ENCODE measurements at regions not wholly inside any gene's neighbourhood (a gene's known extent, or its start where the extent isn't known, plus 50 kb on each side); places are given as distances from the start of the nearest gene placed in this dataset.

DNA sequence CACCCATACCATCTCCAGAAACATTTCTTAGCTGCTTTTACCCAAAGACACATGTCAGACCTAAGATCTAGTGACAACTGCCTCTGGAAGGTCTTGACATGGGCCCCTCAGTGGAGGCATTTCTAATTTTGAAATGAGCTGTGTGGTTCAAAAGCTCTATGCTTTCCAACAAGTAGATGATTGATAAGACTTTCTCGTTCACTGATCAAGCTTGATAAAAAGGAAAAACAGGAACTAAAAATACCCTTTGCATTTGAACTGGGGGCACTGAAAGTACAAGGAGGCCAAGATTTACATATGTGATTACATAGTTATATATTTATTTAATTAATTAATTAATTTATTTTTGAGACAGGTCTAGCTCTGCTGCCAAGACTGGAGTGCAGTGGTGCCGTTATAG is 61.3 kb upstream of the SCOC start:
- no peak for ATAC-seq
- Mint-ChIP-seq H3K27me3 (ENCODE audit: low read depth in 2 of 2) (peaks cover 0 to 6% of the 10 kb centered on the region in 2 donors), H3K9me3 (no peaks in the 10 kb centered on the region), H3K4me1 (no peaks in the 10 kb centered on the region), H3K4me3 (no peak overlapping the region), H3K27ac (no peak overlapping the region), H3K36me3 (no peaks in the 10 kb centered on the region)
- intact Hi-C loops (cut with micrococcal nuclease) = no loop called here
- Histone ChIP-seq H3K4me3 (ENCODE audit: low read length) (no peak overlapping the region), H3K9me3 (ENCODE audit: control insufficient read depth, insufficient read depth, low read length) (no peaks in the 10 kb centered on the region), H3K27me3 (ENCODE audit: control insufficient read depth, insufficient read depth, low read length) (no peaks in the 10 kb centered on the region), H3K36me3 (ENCODE audit: control insufficient read depth, insufficient read depth, low read length) (no peaks in the 10 kb centered on the region), H3K4me1 (ENCODE audit: control insufficient read depth, insufficient read depth, low read length) (no peaks in the 10 kb centered on the region), H3K27ac (ENCODE audit: low read length) (no peak overlapping the region)
- TF ChIP-seq CTCF (IDR thresholded peaks at IDR 0.05) = no peak
- DNase-seq = no peak
- WGBS (ENCODE audit: insufficient coverage) = no CpG with 5 or more reads among the region's 2 CpGs

- H3K4me1 Mint-ChIP-seq = no peaks in the 10 kb centered on the region
- no peaks in the 10 kb centered on the region for H3K36me3 ChIP-seq (ENCODE audit: control insufficient read depth, insufficient read depth, low read length)
- intact Hi-C loops (cut with micrococcal nuclease) = no loop called here
- no peak overlapping the region for H3K4me3 ChIP-seq (ENCODE audit: low read length)
- H3K9me3 ChIP-seq (ENCODE audit: control insufficient read depth, insufficient read depth, low read length) = no peaks in the 10 kb centered on the region
- H3K36me3 Mint-ChIP-seq = no peaks in the 10 kb centered on the region
- H3K27me3 ChIP-seq (ENCODE audit: control insufficient read depth, insufficient read depth, low read length) = no peaks in the 10 kb centered on the region
- no peaks in the 10 kb centered on the region for H3K9me3 Mint-ChIP-seq
- DNase-seq (no peak), ATAC-seq (no peak)
- H3K27ac Mint-ChIP-seq = no peak overlapping the region
- no peak overlapping the region for H3K27ac ChIP-seq (ENCODE audit: low read length)
- no peak for TF ChIP-seq CTCF (IDR thresholded peaks at IDR 0.05)
- no peak overlapping the region for H3K4me3 Mint-ChIP-seq
- H3K27me3 Mint-ChIP-seq (ENCODE audit: low read depth in 2 of 2) = peaks cover 0 to 6% of the 10 kb centered on the region in 2 donors
- no peaks in the 10 kb centered on the region for H3K4me1 ChIP-seq (ENCODE audit: control insufficient read depth, insufficient read depth, low read length)
Observed at GRCh38 chr4:140311257-140311835, 62.1 kb upstream of the SCOC start.

DNA sequence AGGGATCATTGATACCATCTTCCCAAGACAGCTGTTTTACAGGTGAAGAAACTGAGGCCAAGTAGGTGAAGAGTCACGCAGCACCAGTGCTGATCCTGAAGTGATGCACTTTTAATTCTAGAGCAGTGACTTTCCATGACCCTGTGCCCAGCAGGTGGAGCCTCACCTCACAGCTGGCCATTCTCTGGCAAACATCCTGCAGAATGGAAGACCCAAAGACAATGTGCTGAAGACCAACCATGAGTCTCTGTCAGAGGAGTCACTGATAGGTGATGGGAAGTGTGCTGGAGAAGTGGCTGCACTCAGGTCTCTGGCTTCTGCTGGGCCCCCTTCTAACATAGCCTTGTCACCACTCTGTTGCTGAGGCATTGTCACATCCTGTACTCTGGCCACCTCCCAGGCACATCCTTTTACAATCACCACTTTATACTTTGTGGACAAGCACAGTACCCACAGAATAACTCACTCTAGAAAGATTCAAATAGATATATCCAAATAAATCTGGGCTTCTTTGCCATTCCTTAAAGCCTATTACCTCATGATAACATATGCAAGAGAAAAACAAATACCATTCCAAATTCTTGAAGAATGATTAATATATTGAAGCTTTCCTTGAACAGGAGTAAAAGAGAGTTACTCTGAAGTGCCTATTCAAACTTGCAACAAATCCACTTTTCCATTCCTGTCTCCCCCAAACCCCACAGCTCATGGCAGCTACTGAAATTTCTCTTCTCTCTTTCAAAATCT is 64.1 kb upstream of the SCOC start:
- Mint-ChIP-seq H3K4me3 (no peak overlapping the region), H3K4me1 (no peaks in the 10 kb centered on the region), H3K27ac (no peak overlapping the region), H3K36me3 (no peaks in the 10 kb centered on the region), H3K9me3 (no peaks in the 10 kb centered on the region), H3K27me3 (ENCODE audit: low read depth in 2 of 2) (peaks cover 10 to 13% of the 10 kb centered on the region in 2 donors)
- Histone ChIP-seq H3K4me1 (ENCODE audit: control insufficient read depth, insufficient read depth, low read length) (no peaks in the 10 kb centered on the region), H3K27me3 (ENCODE audit: control insufficient read depth, insufficient read depth, low read length) (no peaks in the 10 kb centered on the region), H3K9me3 (ENCODE audit: control insufficient read depth, insufficient read depth, low read length) (no peaks in the 10 kb centered on the region), H3K27ac (ENCODE audit: low read length) (no peak overlapping the region), H3K4me3 (ENCODE audit: low read length) (no peak overlapping the region), H3K36me3 (ENCODE audit: control insufficient read depth, insufficient read depth, low read length) (no peaks in the 10 kb centered on the region)
- 96% methylated on average over 1 of the region's 1 CpG for WGBS (ENCODE audit: insufficient coverage)
- TF ChIP-seq CTCF (IDR thresholded peaks at IDR 0.05) = no peak
- ATAC-seq (peak in 1 of 3 donors; percentile 43), DNase-seq (peak in 1 of 2 donors; percentile 5)
- intact Hi-C loops (cut with micrococcal nuclease) = no loop called here

All from natural killer cell (primary cell).